ENCODE measurements at regions not wholly inside any gene's neighbourhood (a gene's known extent, or its start where the extent isn't known, plus 50 kb on each side); places are given as distances from the start of the nearest gene placed in this dataset.

DNA sequence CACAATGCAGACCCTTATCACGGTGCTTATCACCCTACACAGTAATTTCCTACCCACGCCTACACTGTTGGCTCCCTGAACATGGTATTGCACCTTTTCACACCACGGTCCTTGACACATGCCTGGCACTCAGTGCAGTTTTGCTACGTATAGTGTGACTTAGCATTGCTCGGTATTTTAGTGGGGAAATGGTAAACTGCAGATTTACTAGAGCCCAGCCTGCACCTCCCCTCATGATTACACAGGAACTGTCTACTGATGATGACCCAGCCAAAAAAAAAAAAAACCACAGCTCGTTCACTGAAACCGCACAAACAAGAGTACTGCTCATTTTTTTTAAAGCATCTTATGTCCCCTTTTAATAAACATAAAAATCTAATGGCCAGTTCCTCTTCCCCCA lies 124.2 kb upstream of the ZNF746 start:
- DNase-seq (ENCODE audit: low spot score): no peak
- H3K9ac ChIP-seq (ENCODE audit: low read depth in 1 of 2, low read length in 2 of 2): no peak overlapping the region
- H3K36me3 ChIP-seq (ENCODE audit: control insufficient read depth in 4 of 4, insufficient read depth in 3 of 4, low read depth in 1 of 4, low read length in 3 of 4): peaks cover 8 to 42% (median 36%) of the 10 kb centered on the region in 4 donors
- 78% methylated on average over 7 of the region's 7 CpGs for WGBS
- TF ChIP-seq, protein P1, sequence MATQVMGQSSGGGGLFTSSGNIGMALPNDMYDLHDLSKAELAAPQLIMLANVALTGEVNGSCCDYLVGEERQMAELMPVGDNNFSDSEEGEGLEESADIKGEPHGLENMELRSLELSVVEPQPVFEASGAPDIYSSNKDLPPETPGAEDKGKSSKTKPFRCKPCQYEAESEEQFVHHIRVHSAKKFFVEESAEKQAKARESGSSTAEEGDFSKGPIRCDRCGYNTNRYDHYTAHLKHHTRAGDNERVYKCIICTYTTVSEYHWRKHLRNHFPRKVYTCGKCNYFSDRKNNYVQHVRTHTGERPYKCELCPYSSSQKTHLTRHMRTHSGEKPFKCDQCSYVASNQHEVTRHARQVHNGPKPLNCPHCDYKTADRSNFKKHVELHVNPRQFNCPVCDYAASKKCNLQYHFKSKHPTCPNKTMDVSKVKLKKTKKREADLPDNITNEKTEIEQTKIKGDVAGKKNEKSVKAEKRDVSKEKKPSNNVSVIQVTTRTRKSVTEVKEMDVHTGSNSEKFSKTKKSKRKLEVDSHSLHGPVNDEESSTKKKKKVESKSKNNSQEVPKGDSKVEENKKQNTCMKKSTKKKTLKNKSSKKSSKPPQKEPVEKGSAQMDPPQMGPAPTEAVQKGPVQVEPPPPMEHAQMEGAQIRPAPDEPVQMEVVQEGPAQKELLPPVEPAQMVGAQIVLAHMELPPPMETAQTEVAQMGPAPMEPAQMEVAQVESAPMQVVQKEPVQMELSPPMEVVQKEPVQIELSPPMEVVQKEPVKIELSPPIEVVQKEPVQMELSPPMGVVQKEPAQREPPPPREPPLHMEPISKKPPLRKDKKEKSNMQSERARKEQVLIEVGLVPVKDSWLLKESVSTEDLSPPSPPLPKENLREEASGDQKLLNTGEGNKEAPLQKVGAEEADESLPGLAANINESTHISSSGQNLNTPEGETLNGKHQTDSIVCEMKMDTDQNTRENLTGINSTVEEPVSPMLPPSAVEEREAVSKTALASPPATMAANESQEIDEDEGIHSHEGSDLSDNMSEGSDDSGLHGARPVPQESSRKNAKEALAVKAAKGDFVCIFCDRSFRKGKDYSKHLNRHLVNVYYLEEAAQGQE (IDR thresholded peaks at IDR 0.05): no peak
- TF ChIP-seq RAD21 (IDR thresholded peaks at IDR 0.05): no peak
- no peak for TF ChIP-seq ZBTB33 (IDR thresholded peaks at IDR 0.05)
- TF ChIP-seq TAF1 (conservative IDR thresholded peaks at IDR 0.05): no peak
- TF ChIP-seq EGR1 (IDR thresholded peaks at IDR 0.05; ENCODE audit: low read depth in 2 of 2): no peak
- no peak for TF ChIP-seq JUND (IDR thresholded peaks at IDR 0.05)
- TF ChIP-seq, protein P2, sequence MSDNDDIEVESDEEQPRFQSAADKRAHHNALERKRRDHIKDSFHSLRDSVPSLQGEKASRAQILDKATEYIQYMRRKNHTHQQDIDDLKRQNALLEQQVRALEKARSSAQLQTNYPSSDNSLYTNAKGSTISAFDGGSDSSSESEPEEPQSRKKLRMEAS (IDR thresholded peaks at IDR 0.05): no peak
- TF ChIP-seq RXRA (IDR thresholded peaks at IDR 0.05): no peak
- TF ChIP-seq FOXA2 (IDR thresholded peaks at IDR 0.05): no peak
- TF ChIP-seq NR2F2 (IDR thresholded peaks at IDR 0.05): no peak
- TF ChIP-seq HNF4G (IDR thresholded peaks at IDR 0.05): no peak
- no peak overlapping the region for H3K4me3 ChIP-seq (ENCODE audit: low read depth in 1 of 3, low read length in 3 of 3)
- H3K27me3 ChIP-seq (ENCODE audit: control insufficient read depth in 4 of 4, insufficient read depth in 4 of 4, low read length in 3 of 4): no peaks in the 10 kb centered on the region
- H3K27ac ChIP-seq (ENCODE audit: low read depth in 1 of 2, low read length in 2 of 2): no peak overlapping the region
- H3K4me1 ChIP-seq (ENCODE audit: control insufficient read depth in 4 of 4, insufficient read depth in 4 of 4, low read length in 3 of 4): peaks cover 0 to 25% (median 16%) of the 10 kb centered on the region in 4 donors
- no peaks in the 10 kb centered on the region for H3K9me3 ChIP-seq (ENCODE audit: control insufficient read depth in 4 of 4, low read length in 3 of 4)

- no peaks in the 10 kb centered on the region for H3K9me3 ChIP-seq (ENCODE audit: control insufficient read depth in 4 of 4, low read length in 3 of 4)
- peaks cover 14 to 50% (median 43%) of the 10 kb centered on the region in 4 donors for H3K36me3 ChIP-seq (ENCODE audit: control insufficient read depth in 4 of 4, insufficient read depth in 3 of 4, low read depth in 1 of 4, low read length in 3 of 4)
- H3K27me3 ChIP-seq (ENCODE audit: control insufficient read depth in 4 of 4, insufficient read depth in 4 of 4, low read length in 3 of 4): no peaks in the 10 kb centered on the region
- 86% methylated on average over 14 of the region's 14 CpGs for WGBS
- H3K9ac ChIP-seq (ENCODE audit: low read depth in 1 of 2, low read length in 2 of 2): no peak overlapping the region
- no peak overlapping the region for H3K4me3 ChIP-seq (ENCODE audit: low read depth in 1 of 3, low read length in 3 of 3)
- no peak for DNase-seq (ENCODE audit: low spot score)
- no peak overlapping the region for H3K27ac ChIP-seq (ENCODE audit: low read depth in 1 of 2, low read length in 2 of 2)
- H3K4me1 ChIP-seq (ENCODE audit: control insufficient read depth in 4 of 4, insufficient read depth in 4 of 4, low read length in 3 of 4): peaks cover 0 to 25% (median 16%) of the 10 kb centered on the region in 4 donors
- TF ChIP-seq, protein P3, sequence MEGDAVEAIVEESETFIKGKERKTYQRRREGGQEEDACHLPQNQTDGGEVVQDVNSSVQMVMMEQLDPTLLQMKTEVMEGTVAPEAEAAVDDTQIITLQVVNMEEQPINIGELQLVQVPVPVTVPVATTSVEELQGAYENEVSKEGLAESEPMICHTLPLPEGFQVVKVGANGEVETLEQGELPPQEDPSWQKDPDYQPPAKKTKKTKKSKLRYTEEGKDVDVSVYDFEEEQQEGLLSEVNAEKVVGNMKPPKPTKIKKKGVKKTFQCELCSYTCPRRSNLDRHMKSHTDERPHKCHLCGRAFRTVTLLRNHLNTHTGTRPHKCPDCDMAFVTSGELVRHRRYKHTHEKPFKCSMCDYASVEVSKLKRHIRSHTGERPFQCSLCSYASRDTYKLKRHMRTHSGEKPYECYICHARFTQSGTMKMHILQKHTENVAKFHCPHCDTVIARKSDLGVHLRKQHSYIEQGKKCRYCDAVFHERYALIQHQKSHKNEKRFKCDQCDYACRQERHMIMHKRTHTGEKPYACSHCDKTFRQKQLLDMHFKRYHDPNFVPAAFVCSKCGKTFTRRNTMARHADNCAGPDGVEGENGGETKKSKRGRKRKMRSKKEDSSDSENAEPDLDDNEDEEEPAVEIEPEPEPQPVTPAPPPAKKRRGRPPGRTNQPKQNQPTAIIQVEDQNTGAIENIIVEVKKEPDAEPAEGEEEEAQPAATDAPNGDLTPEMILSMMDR (IDR thresholded peaks at IDR 0.05; ENCODE audit: low read depth, low read length, missing input control): no peak
- TF ChIP-seq JUND (IDR thresholded peaks at IDR 0.05): no peak
- no peak for TF ChIP-seq EGR1 (IDR thresholded peaks at IDR 0.05; ENCODE audit: low read depth in 2 of 2)
- no peak for TF ChIP-seq NR2F2 (IDR thresholded peaks at IDR 0.05)
- no peak for TF ChIP-seq RAD21 (IDR thresholded peaks at IDR 0.05)
- no peak for TF ChIP-seq FOXA2 (IDR thresholded peaks at IDR 0.05)
- no peak for TF ChIP-seq SP1 (IDR thresholded peaks at IDR 0.05)
- no peak for TF ChIP-seq TAF1 (conservative IDR thresholded peaks at IDR 0.05)
- no peak for TF ChIP-seq HNF4G (IDR thresholded peaks at IDR 0.05)
Observed at GRCh38 chr7:149620961-149621360, 123.4 kb upstream of the ZNF746 start.
